GM18507 (cell line): ENCODE measurements at regions not wholly inside any gene's neighbourhood (a gene's known extent, or its start where the extent isn't known, plus 50 kb on each side); places are given as distances from the start of the nearest gene placed in this dataset.
"Not testable (repeated sequence)": the region's sequence is repeated elsewhere in the genome, so short reads cannot be mapped to it uniquely, and the experiment has no call there.

ENCODE experiments used
- DNase-seq: peaks from one replicate; pipeline ENCODE4 v3.0.0; 2011; ENCODE audit warnings: low read depth; ENCODE audit not compliant: insufficient read length; ENCODE audit errors: extremely low spot score
- FAIRE-seq: peaks from 2 replicates; lab custom pipeline; 2011; peaks lifted over from hg19 to GRCh38; lab: Jason Lieb, UNC

DNA sequence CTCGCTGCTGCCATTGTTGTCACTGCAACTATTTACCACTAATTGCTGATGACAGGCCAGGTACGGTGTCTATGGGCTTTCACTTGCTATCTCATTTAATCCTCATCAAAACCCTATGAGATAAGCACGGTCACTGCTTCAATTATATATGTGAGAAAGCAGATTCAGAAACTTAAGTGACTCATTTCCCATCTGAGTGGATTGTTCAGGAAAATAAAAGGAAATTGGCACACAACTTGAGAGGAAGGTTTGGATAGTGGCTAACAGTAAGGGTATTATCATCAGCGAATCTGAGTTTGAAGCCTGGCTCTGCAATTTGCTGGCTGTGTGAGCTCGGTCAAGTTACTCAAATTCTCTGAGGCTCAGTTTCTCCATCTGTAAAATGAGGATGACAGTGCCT is 196.0 kb downstream of the KCNS3 start:
- FAIRE-seq (no peak), DNase-seq (no peak)

DNA sequence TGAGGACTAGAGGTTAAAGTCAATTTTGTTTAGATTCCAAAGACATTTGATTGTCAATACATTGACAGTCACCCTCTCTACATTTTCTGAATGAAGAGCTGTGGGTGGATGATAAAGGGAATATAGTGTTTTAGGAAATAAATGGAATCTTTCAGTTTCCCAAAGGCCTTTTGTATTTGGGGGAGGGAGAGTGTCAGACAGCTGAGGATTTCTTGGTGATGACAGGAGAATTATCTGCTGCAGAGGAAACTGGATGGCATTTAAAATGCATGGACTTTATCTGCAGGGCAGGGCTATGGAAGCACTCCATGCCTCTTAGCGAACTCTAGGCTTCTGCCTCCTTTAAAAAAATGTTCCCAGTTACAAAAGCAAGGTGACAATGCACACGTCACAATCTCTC is 195.1 kb downstream of the KCNS3 start:
- DNase-seq (no peak), FAIRE-seq (no peak)

DNA sequence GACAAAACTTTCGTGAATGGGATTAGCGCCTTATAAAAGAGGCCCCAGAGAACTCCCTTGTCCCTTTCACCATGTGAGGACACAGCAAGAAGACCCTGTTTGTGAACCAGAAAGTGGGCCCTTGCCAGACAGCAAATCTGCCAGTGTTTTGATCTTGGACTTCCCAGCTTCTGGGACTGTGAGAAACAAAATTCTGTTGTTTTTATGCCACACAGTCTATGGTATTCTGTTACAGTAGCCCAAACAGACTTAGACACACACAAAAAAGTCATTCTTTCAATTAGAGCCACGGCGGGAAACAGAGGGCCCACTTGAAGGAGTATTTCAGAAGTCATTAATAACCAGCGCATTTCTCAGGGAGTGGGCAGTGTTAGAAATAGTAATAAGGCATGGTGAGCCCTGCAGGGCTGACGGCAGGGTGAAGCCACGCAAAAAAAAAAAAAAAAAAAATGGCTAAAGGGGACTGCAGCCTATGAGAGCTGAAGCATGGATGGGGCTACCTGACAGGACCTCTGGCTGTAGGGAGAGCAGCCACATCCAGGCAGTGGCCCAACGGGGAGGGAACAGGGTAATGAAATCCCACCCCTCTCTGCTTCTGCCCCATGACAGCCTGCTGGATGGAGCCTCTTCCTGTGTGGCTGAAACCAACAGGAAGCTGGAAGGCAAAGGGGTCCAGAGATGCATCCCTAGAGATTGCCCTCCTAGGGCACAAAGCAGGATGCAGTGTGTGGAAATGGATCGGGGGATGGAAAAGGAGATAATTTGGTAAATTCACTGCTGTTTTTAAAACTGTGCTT is 189.3 kb downstream of the KCNS3 start:
- FAIRE-seq, result no peak

DNA sequence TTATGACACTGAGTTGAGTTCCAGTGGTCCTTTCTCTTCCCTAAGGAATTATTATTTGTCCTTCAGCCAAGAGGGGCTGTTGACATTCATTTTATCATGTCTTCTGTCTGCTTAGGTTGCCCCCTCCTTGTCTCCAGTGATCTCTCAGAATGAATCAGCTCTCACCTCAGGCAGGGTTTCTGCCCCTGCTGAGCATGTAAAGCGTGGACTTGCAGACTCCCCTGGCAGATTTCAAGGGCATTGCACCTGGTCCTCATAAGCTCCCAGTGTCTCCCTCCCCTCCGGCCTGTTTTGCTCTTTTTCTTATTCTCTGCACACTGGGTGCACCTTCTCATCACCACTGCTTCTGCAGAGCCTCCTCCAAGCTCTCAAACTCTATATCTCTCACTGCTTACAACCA is 188.4 kb downstream of the KCNS3 start:
- no peak for FAIRE-seq
- DNase-seq, result no peak

More for the DNA sequence above, 189.3 kb downstream of the KCNS3 start:
- DNase-seq, result no peak

- DNase-seq (no peak), FAIRE-seq (no peak)
Observed at GRCh38 chr2:18066066-18066465, 187.6 kb downstream of the KCNS3 start.

DNA sequence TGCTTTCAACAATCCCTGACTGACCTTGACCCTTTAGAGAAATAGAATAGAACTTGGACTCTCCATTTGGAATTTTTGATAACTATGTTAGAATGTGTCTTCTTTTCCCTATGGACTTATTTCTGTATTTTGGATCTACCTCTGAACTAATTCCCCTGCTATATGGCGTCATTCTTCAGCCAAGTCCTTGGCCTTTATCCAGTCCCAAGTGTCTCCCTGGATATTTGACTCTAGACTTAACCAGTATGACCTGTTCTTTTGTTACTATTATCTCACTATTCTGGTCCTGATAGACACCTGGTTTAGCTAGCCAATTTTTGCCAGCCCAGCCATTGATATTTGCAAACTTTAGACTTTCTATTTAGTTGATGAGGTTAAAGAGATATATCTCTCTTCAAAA is 186.8 kb downstream of the KCNS3 start:
- no peak for FAIRE-seq
- no peak for DNase-seq

- FAIRE-seq (no peak), DNase-seq (no peak)
Observed at GRCh38 chr2:18063826-18064470, 185.5 kb downstream of the KCNS3 start.

GRCh38 chr2:18062892-18063291 is 184.4 kb downstream of the KCNS3 start:
- FAIRE-seq, result no peak
- DNase-seq, result no peak

DNA sequence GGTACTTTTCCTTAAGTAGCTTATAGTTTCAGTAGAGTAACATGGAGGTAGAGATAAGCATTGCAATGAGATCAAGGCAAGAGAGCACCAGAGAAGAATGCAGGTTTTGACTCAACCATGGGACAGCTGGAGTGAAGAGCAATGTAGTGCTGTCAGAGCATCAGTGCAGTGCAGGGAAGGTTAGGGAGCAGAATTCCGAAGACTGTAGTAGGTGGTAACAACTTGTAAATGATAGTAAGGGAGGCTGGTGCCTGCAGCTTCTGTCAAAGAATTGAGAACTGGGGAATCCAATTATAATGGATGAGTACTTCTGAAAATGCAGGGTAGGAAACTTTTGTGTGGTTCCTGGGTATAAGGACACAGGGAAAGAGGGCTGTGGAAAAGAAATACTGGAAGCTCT is 183.2 kb downstream of the KCNS3 start:
- DNase-seq, result no peak
- FAIRE-seq, result no peak

GRCh38 chr2:18057657-18058056 is 179.2 kb downstream of the KCNS3 start:
- FAIRE-seq, result no peak
- no peak for DNase-seq

GRCh38 chr2:18055290-18055689 is 176.8 kb downstream of the KCNS3 start:
- no peak for FAIRE-seq
- no peak for DNase-seq

DNA sequence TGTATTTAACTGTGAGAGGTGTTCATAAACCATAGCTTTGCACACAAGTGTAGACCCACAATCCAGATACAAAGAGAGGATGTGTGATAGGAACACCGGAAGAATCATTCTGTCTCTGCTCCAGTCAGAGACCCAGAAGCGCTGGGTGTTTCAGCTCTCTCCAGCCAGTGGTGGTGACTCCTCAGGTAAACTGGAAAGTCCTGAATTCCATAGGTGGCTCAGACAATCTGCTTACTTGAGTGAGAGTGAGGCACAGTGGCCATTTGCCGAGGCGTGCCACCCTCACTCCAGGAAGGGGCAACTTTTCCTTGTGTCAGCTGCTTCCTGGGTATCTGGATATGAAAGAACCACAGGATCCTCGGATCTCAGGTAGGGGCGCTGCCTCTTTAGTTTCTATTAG is 171.5 kb downstream of the KCNS3 start:
- FAIRE-seq, result no peak
- DNase-seq, result no peak

DNA sequence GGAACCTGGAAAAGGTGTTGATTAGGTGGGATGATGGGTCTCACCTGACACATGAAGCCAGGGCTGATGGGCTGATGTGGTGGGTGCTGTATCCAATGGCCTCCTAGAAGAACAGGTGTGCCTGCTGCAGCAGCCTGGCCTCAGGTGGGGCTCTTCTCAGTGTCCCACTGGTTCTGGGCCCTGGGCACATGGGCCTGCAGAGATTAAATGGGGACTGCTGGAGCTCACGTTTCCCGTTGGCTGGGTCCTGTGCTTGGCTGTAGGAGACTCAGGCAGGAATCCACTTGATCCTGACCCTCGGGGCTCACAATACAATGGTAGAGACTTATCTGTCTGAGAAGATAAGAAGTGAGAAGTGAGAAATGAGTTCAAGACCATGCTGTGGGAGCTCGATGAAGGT is 170.9 kb downstream of the KCNS3 start:
- DNase-seq (no peak), FAIRE-seq (no peak)

- DNase-seq, result no peak
- no peak for FAIRE-seq
Observed at GRCh38 chr2:18047896-18048657, 169.6 kb downstream of the KCNS3 start.

DNA sequence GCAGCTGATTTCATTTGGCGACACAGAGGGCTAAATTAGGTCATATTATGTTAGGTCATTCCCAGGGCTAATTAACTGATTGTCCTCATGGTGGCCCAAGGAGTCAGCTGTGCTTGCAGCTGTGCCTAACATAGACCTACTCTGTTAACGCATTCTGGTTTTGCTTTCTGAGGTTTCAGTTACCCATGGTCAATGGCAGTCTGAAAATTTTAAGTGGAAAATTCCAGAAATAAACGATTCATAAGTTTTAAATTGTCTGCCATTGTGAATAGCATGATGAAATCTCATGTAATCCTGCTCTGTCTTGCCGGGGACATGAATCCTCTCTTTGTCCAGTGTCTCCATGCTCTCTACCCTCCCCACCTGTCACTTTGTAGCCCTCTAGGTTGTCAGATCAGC is 168.7 kb downstream of the KCNS3 start:
- no peak for DNase-seq
- FAIRE-seq, result no peak

DNA sequence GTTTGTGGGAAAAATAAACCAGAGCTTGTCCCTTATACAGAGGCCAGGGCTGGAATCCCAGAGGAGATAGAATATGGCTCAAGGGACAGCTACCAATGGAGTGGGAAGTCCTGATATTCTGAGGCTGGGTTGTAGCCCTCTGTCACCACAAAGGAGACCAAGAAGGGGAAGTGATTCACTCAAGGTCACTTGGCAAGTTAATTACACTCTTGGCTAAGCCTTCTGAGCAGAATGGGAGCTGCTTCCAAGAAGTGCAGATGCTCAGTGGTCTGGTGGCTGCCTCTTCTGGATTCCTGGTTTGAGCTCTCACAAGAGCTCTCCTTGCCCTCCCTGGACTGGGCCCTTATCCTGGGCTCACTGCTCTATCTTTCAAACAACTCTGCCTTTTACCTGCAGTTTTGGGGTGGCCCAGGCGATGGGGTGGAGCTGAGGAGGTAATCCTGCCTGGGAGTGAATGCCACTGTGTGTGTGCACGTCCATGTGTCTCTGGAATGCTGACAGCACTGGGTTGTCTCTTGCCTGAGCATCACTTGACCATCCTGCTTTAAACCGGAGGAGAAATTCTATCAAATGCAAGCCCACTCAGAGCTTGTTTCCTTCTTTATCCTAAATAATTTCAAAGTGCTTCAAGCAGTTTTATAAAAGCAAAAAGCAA is 168.2 kb downstream of the KCNS3 start:
- FAIRE-seq (no peak), DNase-seq (no peak)

DNA sequence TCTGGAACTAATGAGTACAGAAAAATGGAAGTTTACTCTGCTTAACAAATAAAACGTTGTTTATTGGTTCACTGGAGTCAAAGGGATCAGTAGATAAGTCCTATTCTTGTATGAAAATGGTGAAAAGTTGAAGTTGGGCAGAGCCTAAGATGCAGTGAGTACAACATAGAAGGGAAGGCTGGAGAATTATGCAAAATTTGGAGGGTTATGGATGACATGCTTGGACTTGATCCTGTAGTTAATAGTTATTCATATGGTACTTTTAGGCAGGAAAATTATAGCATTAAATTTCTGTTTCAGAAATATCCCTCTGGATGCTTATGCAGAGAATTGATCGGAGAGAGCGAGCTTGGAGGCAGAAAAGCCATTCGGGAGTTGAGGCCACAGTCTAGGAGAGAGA is 167.6 kb downstream of the KCNS3 start:
- no peak for DNase-seq
- no peak for FAIRE-seq

DNA sequence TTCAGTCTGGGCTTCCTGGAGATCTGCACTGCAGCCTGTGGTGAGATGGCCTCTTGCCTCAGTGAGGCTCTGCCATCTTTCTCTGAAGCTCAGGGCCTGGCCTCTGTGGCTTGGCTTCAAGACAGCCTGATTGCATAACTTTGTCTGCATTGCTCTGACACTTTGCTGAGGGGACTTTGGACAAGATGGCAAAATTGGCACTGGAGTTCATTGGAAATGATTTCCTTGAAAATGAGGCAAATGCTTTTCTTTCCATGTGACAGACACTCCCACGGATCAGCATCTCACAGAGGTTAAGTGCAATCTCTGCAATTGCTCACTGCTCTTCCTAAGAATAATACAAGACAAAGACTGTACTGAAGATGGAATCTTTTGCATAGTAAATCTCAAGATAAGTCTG is 166.8 kb downstream of the KCNS3 start:
- no peak for DNase-seq
- FAIRE-seq, result no peak

GRCh38 chr2:18017381-18017780 is 138.9 kb downstream of the KCNS3 start:
- FAIRE-seq, DNase-seq: not testable (repeated sequence)

- no peak for FAIRE-seq
- DNase-seq, result no peak
Observed at GRCh38 chr2:18009891-18010290, 131.4 kb downstream of the KCNS3 start.
